Endothelial cell (in vitro differentiated cells): ENCODE measurements at regions not wholly inside any gene's neighbourhood (a gene's known extent, or its start where the extent isn't known, plus 50 kb on each side); places are given as distances from the start of the nearest gene placed in this dataset.

Source experiments
- DNase-seq: peaks from one replicate; pipeline ENCODE4 v3.0.0; 2021; ENCODE audit warnings: low spot score
- H3K27ac Mint-ChIP-seq: one replicate; pipeline ENCODE4 v1.8.0; 2021; ENCODE audit warnings: mixed read lengths, inconsistent platforms; ENCODE audit not compliant: unreplicated experiment
- H3K27me3 Mint-ChIP-seq: one replicate; pipeline ENCODE4 v1.8.0; 2021; ENCODE audit warnings: mild to moderate bottlenecking, moderate library complexity, mixed read lengths, inconsistent platforms; ENCODE audit not compliant: unreplicated experiment
- H3K36me3 Mint-ChIP-seq: one replicate; pipeline ENCODE4 v1.8.0; 2021; ENCODE audit warnings: mild to moderate bottlenecking, low read depth, mixed read lengths, inconsistent platforms; ENCODE audit not compliant: unreplicated experiment
- H3K4me1 Mint-ChIP-seq: one replicate; pipeline ENCODE4 v1.8.0; 2021; ENCODE audit warnings: mild to moderate bottlenecking, mixed read lengths, inconsistent platforms; ENCODE audit not compliant: unreplicated experiment
- H3K4me3 Mint-ChIP-seq: one replicate; pipeline ENCODE4 v1.8.0; 2021; ENCODE audit warnings: mild to moderate bottlenecking, mixed read lengths, inconsistent platforms; ENCODE audit not compliant: unreplicated experiment
- H3K9me3 Mint-ChIP-seq: one replicate; pipeline ENCODE4 v1.8.0; 2021; ENCODE audit warnings: mixed read lengths, inconsistent platforms; ENCODE audit not compliant: unreplicated experiment
- CTCF ChIP-seq: fragments of 200-600 bp; sonication (generic); IDR thresholded peaks from one replicate; pipeline ENCODE4 v1.5.0; 2021; ENCODE audit warnings: antibody characterized with exemption; ENCODE audit not compliant: unreplicated experiment

- Mint-ChIP-seq H3K36me3 (no peaks in the 10 kb centered on the region), H3K4me1 (peaks cover 2% of the 10 kb centered on the region)
- TF ChIP-seq CTCF, result no peak
These were observed 970.1 kb upstream of the AMELY start for GRCh38 chrY:7881696-7882095.

GRCh38 chrY:7879245-7879644 is 967.7 kb upstream of the AMELY start:
- Mint-ChIP-seq H3K27me3 (peaks cover 1% of the 10 kb centered on the region), H3K27ac (no peak overlapping the region), H3K9me3 (no peaks in the 10 kb centered on the region), H3K4me3 (no peak overlapping the region), H3K4me1 (no peaks in the 10 kb centered on the region), H3K36me3 (no peaks in the 10 kb centered on the region)
- TF ChIP-seq CTCF, result no peak
- no peak for DNase-seq

More at GRCh38 chrY:7881696-7882095, 970.1 kb upstream of the AMELY start:
- peaks cover 4% of the 10 kb centered on the region for H3K27me3 Mint-ChIP-seq
- no peak overlapping the region for H3K27ac Mint-ChIP-seq
- no peak overlapping the region for H3K4me3 Mint-ChIP-seq
- DNase-seq, result no peak
- H3K9me3 Mint-ChIP-seq, result no peaks in the 10 kb centered on the region

DNA sequence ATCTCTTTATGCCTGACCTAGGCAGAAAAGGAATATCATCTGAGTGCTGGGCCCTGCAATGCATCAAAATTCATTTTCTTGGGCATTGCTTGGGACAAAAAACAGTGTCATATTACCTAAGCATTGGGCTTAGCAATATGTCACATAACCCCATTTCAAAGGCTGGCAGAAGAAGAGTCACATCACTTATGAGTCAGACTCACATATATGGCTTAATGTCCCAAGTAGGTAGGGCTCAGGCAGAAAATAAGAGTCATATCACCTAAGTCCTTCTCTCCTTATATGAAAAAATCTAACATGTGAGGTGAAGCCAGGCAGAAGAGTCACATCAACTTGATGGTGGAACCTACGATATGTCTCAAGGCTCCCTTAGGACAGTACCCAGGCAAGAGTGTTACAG is 967.2 kb upstream of the AMELY start:
- no peak for DNase-seq
- no peak overlapping the region for H3K27ac Mint-ChIP-seq
- no peaks in the 10 kb centered on the region for H3K36me3 Mint-ChIP-seq
- peaks cover 1% of the 10 kb centered on the region for H3K27me3 Mint-ChIP-seq
- H3K4me1 Mint-ChIP-seq, result no peaks in the 10 kb centered on the region
- H3K9me3 Mint-ChIP-seq, result no peaks in the 10 kb centered on the region
- no peak for TF ChIP-seq CTCF
- no peak overlapping the region for H3K4me3 Mint-ChIP-seq

DNA sequence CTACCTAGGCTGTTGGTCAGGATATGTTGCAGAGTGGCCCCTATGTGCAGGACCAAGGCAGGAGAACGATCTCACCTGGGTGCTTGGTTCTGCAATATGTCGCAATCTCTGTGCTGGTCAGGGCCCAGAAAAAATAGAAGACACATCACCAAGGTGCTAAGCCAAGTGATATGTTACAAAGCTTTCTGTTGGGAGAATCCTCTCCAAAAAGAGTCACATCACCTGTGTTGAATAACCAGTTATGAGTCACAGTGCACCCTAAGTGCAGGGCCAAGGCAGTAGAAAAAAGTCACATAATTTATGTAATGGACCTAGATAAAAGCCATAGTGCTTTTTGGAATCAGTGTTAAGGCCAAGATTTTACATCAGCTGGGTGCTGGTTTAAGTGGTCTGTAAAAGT is 965.9 kb upstream of the AMELY start:
- Mint-ChIP-seq H3K27me3 (peaks cover 1% of the 10 kb centered on the region), H3K27ac (no peak overlapping the region), H3K4me1 (no peaks in the 10 kb centered on the region), H3K9me3 (no peaks in the 10 kb centered on the region), H3K36me3 (no peaks in the 10 kb centered on the region), H3K4me3 (no peak overlapping the region)
- no peak for TF ChIP-seq CTCF
- DNase-seq, result no peak

GRCh38 chrY:7874080-7874479 is 962.5 kb upstream of the AMELY start:
- H3K4me3 Mint-ChIP-seq, result no peak overlapping the region
- H3K4me1 Mint-ChIP-seq, result no peaks in the 10 kb centered on the region
- H3K27me3 Mint-ChIP-seq, result no peaks in the 10 kb centered on the region
- no peak for TF ChIP-seq CTCF
- no peaks in the 10 kb centered on the region for H3K36me3 Mint-ChIP-seq
- no peak overlapping the region for H3K27ac Mint-ChIP-seq
- DNase-seq, result peak; percentile 3
- H3K9me3 Mint-ChIP-seq, result no peaks in the 10 kb centered on the region
